ENCODE measurements at regions not wholly inside any gene's neighbourhood (a gene's known extent, or its start where the extent isn't known, plus 50 kb on each side); places are given as distances from the start of the nearest gene placed in this dataset.

DNA sequence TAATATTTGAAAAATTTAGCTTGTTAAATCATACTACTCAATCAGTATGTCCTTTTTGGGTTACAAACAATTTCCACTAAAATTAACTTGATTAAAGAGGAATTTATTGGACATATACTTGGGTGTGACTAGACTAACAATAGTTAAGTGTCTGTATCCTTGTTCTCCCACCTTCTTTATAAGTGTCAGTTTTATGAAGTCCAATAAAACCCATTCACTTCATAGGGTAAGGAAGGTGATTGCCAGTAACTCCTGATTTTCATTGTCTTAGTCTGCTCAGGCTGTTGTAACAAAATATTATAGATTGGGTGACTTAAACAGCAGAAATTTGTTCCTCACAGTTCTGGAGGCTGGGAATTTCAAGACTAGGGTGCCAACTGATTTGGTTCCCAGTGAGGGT is 800.0 kb downstream of the PDHA2 start:
- TF ChIP-seq POLR2A (IDR thresholded peaks at IDR 0.05) (no peak), EP300 (IDR thresholded peaks at IDR 0.05; ENCODE audit: low read depth) (no peak), POLR2AphosphoS5 (IDR thresholded peaks at IDR 0.05) (no peak)
- TF ChIP-seq, protein P1, sequence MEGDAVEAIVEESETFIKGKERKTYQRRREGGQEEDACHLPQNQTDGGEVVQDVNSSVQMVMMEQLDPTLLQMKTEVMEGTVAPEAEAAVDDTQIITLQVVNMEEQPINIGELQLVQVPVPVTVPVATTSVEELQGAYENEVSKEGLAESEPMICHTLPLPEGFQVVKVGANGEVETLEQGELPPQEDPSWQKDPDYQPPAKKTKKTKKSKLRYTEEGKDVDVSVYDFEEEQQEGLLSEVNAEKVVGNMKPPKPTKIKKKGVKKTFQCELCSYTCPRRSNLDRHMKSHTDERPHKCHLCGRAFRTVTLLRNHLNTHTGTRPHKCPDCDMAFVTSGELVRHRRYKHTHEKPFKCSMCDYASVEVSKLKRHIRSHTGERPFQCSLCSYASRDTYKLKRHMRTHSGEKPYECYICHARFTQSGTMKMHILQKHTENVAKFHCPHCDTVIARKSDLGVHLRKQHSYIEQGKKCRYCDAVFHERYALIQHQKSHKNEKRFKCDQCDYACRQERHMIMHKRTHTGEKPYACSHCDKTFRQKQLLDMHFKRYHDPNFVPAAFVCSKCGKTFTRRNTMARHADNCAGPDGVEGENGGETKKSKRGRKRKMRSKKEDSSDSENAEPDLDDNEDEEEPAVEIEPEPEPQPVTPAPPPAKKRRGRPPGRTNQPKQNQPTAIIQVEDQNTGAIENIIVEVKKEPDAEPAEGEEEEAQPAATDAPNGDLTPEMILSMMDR (IDR thresholded peaks at IDR 0.05) = no peak

All from transverse colon (tissue), 4 donors.